Body of pancreas (tissue), 4 donors: ENCODE measurements at regions not wholly inside any gene's neighbourhood (a gene's known extent, or its start where the extent isn't known, plus 50 kb on each side); places are given as distances from the start of the nearest gene placed in this dataset.

ENCODE experiments used
- POLR2A ChIP-seq, 3 donors: fragments of 450-650 bp; IDR thresholded peaks; one replicate each; pipeline ENCODE4 v1.6.1; 2016; ENCODE audit warnings: antibody characterized with exemption in 3 of 3, mild to moderate bottlenecking in 2 of 3
- TF ChIP-seq, protein P1 (sequence below), 7 experiments: fragments of 450-650 bp in 4 of 7; fragments of 200-600 bp in 3 of 7; sonication (generic) in 3 of 7; IDR thresholded peaks; one replicate each; pipeline ENCODE4 v1.5.1; 2016 to 2019; ENCODE audit warnings: antibody characterized with exemption in 7 of 7

GRCh38 chr6:140071601-140072062 lies 697.2 kb upstream of the CITED2 start:
- TF ChIP-seq, protein P1, sequence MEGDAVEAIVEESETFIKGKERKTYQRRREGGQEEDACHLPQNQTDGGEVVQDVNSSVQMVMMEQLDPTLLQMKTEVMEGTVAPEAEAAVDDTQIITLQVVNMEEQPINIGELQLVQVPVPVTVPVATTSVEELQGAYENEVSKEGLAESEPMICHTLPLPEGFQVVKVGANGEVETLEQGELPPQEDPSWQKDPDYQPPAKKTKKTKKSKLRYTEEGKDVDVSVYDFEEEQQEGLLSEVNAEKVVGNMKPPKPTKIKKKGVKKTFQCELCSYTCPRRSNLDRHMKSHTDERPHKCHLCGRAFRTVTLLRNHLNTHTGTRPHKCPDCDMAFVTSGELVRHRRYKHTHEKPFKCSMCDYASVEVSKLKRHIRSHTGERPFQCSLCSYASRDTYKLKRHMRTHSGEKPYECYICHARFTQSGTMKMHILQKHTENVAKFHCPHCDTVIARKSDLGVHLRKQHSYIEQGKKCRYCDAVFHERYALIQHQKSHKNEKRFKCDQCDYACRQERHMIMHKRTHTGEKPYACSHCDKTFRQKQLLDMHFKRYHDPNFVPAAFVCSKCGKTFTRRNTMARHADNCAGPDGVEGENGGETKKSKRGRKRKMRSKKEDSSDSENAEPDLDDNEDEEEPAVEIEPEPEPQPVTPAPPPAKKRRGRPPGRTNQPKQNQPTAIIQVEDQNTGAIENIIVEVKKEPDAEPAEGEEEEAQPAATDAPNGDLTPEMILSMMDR (IDR thresholded peaks at IDR 0.05): no peak
- TF ChIP-seq POLR2A (IDR thresholded peaks at IDR 0.05): no peak
